GM21381 (cell line): ENCODE measurements at regions not wholly inside any gene's neighbourhood (a gene's known extent, or its start where the extent isn't known, plus 50 kb on each side); places are given as distances from the start of the nearest gene placed in this dataset.

ENCODE experiments used
- ATAC-seq: cut with Tn5 transposase; IDR thresholded peaks from one replicate; pipeline ENCODE4 v1.9.1; 2021; ENCODE audit warnings: mild to moderate bottlenecking, moderate library complexity; ENCODE audit not compliant: unreplicated experiment

DNA sequence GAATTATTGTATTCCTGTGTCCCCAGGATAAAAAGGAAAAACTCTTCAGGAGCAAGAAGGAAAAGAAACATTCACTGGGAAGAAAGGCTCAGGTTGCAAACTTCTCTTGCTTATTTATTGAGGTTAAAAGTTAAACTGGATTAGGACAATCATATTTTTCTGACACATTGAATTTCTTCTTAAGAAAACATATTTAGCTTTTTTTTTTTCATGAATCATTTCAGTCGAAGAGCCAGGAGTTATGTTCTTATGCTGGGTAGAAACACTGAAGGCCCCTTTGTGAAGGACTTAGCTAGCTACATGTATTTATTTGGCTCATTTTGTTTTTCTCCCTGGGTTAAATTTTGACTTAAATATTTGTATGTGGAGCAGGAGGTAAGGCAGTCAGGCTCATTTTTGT, 434.0 kb downstream of the KLF5 start:
- ATAC-seq = no peak

GRCh38 chr13:73482556-73482955, 423.8 kb downstream of the KLF5 start:
- ATAC-seq = no peak

DNA sequence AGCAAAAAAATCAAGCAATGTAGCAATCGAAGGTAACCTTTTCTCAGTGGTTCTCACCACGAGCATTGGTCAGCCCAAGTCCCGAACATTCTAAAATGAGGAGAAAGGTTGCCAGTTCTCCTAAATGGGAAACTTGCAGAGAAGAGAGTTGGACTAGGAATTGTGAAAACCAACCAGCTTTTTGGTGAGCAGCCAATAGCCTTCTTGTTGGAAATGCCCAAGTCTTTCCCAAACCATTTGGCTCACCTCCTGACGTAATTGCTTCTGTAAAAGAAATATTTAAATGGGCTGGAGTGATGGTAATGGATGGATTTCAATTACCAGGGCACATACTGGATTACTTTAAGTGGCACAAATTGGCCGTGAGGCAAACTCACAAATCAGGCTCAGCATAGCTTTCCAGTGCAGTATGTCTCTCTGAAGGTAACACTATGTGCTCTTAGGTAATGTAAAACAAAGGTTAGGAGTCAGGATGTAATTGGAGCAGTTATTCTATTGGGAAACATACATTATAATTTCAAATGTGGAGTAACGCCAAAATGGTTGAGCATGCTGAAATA, 423.2 kb downstream of the KLF5 start:
- ATAC-seq = no peak

GRCh38 chr13:73480779-73481559, 422.2 kb downstream of the KLF5 start:
- ATAC-seq = no peak

DNA sequence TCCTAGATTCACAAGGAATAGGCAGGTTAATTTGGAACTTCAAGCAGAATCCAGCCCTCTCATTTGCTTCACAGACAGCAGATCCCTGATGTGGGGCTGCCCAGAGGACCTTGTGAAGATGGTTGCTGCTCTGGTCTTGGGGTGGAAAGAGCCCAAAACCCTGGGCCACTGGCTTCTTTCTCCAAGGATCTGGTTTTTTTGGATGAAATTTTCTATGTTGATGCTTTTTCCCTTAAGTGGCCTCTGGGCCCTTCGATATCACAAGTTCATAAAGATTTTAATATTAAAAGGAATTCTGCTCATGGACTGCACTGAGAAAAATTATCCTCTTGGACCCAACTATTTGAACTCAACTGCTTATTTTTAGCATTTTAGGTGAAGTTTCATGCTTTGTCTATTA, 421.1 kb downstream of the KLF5 start:
- ATAC-seq = no peak

DNA sequence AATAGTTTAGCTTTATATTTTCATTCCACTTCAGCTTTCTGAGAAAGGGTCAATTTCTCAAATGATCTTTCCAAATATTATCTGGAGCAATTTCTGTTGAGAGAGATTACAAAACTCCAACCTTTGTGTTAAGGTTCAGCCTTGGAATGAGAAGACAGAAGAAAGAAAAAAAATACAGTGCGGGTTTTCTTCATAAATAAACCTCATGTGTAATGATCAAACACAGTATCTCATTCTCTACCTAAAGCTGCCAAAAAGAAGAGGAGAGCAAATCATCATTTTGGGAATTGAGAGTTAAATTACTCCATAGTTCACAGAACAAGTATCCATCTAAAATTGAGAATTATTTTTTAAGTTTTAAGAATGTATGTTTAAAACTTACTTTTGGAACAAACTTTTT, 420.5 kb downstream of the KLF5 start:
- ATAC-seq = no peak

DNA sequence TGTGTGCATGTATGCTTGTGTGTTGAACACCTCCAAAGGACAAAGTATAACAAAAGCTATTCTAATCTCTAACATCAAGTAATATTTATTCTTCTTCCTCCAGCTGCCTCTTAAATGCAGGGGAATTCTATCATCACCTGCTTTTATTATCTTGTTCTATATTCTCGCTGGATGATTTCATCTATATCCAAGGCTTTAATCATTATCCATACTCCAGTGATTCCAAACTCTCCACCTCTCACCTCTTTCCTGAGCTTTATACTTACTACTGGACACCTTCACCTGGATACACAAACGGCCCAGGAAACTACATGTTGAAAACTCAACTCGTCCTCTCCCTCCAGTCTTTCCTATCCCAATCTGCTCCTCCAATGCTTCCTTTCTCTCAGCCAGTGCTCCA, 418.6 kb downstream of the KLF5 start:
- ATAC-seq = no peak

DNA sequence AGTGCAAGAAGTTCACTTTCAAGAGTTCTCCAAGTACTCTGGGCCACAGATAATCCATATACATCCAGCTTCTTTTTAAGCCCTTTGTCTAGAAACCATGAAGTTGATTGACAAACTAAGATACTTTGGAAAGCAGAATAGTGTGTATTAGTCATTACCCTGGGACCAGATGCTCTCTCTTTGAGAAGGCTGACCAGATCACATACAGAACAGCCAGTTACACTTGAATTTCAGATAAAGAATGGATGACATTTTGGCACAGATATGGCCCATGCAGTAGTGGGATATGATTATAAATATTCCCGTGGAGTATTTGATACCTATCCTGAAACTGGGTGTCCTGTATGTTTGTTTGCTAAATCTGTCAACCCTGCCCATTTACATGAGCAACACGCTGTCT, 414.2 kb downstream of the KLF5 start:
- no peak for ATAC-seq

DNA sequence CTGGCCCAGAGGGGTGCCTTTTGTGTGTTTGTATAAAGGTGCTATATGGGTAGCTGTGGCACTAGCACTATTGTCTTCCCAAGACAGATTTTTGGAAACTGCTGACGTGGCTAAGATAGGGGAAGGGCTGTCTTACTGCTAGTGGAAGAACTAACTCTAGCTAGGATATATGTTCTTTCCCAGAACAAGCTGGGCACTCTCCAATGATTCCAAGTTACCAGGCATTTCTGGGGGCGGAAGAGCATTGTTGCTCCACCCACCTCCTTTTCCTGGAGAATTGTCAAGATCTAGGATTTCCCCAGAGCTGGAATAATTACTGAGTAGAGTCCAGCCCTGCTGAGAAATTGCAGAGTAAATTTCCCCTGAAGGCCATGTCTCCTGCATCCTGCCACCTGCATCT, 408.3 kb downstream of the KLF5 start:
- no peak for ATAC-seq

GRCh38 chr13:73466561-73466960, 407.8 kb downstream of the KLF5 start:
- ATAC-seq = no peak

GRCh38 chr13:73465617-73465971, 406.8 kb downstream of the KLF5 start:
- ATAC-seq = no peak

DNA sequence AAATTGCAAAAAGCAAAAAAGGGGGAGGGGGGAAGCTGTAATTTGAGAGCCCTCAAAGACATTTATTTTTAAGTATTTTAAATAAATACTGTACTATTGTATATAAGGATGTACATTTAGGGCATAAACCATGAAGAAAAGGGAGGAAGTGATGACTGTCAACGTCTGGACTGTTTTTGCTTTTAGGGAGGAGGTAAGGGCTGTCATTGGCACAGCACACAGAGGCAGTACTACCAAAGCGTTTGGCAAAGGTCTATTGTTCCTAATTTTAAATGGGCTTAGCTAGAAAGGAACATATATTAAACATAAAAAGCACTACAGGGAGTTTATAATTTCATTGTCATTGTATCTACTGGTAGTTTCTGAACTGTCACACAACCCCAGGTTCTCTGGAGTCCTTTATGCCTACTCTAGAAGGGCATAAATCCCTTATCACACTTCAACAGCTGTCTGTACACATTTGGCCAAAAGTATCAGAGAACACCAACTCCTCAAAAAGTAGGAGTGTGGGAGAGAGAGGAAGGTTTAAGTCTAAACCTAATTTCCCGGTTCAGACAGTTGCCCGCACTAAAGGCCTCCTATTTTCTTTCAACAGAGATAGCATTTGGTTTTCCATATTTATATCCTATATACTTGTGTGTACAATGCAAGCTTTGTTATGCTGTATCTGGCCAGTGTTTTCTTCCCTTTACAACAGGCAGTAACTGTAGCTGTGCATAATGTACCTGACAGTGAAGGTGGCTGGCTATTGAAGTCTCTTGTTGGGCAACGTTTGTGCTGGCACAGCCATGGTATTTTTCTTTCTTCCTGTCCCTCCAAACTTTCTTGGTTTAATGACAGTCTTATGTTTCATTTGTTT, 406.2 kb downstream of the KLF5 start:
- no peak for ATAC-seq

GRCh38 chr13:73462241-73462640, 403.4 kb downstream of the KLF5 start:
- ATAC-seq = no peak

DNA sequence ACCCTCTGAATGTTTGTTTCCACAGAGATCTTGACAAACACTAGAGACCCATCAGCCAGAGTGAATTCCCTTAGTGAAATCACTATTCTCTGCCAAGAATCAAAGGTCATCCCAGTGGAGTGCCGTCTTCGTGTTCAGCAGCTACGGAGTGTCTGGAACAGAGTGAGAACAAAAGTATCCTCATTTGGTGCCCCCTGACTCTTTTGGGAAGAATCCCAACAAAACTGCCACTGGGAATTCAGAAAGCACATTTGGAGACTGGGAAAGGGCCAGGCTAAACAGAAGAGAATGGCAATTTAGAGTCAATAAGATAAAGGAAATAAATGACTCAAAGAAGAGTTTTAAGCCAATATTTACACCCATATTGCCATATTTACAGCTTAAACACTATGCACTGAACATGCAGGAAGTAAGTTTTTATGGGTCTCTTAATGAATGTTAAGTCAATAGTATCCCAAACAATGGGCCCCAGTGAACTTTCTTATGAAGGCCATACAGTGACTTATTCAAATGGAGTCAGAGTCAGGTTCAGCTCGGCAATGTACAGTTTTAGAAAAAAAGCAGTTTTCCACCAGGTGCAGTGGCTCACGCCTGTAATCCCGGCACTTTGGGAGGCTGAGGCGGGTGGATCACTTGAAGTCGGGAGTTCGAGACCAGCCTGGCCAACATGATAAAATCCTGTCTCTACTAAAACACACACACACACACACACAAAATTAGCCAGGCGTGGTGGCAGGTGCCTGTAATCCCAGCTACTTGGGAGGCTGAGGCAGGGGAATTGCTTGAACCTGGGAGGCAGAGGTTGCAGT, 392.6 kb downstream of the KLF5 start:
- ATAC-seq = no peak

DNA sequence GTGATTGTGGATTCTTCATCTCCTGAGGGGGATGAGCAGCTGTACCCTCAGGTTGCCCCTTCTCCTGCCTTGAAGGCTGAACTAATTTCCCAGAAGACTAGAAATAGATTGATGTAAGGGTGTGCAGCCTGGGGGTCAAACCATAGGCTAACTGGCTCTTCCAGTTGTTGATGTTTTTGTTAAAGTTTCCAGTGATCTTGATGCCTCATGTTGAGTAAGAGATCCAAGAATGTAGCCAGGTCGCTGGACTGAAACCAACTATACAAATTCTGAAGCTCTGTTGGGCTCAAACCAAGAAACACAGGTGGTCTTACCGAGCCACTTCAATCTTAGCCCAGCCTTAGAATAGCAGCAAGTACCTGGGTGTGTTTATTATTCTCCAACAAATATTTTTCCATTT, 391.8 kb downstream of the KLF5 start:
- ATAC-seq = no peak

DNA sequence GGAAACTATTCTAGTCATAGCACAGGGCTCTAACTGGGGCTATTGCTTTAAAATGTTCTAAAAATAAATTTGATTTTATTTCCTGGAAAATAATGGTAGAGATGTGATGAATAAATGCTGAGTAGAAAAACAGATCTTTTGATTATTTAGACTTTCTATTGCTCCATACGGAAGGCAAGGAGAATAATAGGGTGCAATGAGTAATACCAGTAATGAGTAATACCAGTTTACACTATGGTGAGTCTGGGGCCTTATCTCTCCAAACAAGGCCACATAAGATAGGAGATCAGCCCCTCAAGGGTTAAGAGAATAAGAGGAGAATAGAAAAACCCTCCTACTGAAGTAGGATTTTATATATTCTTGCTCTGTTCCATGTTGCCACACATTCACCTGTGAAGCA, 390.4 kb downstream of the KLF5 start:
- no peak for ATAC-seq

DNA sequence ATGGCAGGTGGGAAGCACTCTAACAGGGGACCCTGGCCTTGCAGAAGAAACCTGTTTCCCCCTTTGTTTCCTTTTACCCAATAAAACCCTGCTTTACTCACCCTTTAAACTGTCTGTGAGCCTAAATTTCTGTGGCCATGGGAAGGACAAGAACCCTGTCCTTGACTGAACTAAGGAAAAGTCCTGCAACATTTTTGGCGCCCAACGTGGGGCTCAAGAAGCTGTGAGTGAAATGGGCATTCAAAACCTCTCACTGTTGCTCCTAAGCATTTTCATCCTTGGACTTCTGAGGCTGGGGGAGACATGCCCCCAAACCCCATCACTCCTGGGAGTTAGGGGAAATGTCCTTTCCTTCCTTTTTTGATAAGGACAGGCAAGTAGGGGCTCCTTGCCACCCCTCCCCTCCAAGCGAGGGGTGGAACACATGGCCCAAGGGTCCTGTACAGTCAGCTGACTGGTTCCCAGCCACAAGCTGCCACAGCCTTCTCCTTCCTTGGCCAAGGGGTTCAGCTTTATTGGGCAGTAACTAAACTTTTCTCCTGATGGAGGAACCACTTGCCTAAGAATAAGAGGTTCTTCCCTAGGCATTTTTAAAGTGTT, 381.6 kb downstream of the KLF5 start:
- no peak for ATAC-seq

DNA sequence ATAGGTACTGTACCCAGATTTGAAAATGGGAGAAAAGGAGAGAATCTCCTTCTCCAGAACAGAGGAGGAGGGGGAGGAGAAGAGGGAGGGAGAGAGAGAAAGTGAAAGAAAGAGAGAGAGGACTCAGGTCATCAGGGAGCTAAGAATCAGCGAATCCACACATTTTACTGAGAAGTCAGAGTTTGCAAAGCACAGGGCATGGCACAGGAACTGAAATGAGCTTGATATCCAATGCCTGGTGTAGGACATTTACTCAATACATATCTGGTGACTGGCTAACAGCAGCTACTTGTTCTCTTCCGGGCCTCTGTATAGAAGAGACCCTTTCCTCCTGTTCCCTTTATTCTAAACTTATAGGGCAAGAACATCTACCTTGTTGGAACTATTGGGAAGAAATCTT, 375.1 kb downstream of the KLF5 start:
- ATAC-seq = no peak

DNA sequence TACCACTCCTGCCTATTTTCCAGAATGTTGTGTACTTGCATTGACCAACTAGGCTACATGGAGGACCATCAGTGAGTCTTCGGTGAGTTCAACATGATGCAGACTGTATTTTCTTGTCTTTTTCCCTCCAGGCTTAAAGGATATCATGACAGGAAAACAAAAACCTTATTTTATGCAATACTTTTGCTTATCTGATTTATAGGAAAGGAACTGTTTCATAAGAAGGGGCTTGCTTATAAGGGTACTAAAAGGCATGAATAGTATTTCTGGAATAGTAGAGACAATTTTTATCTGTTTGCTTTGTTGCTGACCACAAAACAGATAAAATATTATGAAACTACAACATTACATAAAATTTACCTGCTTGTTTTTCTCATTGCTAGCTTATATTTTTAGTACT, 374.7 kb downstream of the KLF5 start:
- ATAC-seq = no peak

GRCh38 chr13:73429701-73430100, 370.9 kb downstream of the KLF5 start:
- no peak for ATAC-seq

DNA sequence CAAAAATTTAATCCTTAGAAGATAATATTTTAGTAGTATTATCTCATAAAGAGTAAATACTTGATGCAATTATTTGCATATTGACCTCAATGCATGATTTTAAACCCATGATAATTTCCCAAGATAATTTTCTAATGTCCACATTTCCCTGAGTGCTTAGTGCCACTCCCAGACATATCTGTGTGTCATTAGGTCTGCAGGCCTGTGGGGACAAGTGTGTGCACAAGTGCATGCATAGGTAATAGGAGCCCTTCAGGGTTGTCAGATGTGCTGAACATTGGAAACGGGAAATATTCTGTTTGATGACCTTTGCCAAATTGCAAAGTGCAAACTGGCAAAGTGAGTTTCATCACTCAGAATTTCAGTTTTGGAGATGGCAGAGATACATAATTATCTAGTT, 369.9 kb downstream of the KLF5 start:
- no peak for ATAC-seq
